Endothelial cell (in vitro differentiated cells): ENCODE measurements at regions not wholly inside any gene's neighbourhood (a gene's known extent, or its start where the extent isn't known, plus 50 kb on each side); places are given as distances from the start of the nearest gene placed in this dataset.

ENCODE experiments used
- DNase-seq: peaks from one replicate; pipeline ENCODE4 v3.0.0; 2021; ENCODE audit warnings: low spot score
- H3K27ac Mint-ChIP-seq: one replicate; pipeline ENCODE4 v1.8.0; 2021; ENCODE audit warnings: mixed read lengths, inconsistent platforms; ENCODE audit not compliant: unreplicated experiment
- H3K27me3 Mint-ChIP-seq: one replicate; pipeline ENCODE4 v1.8.0; 2021; ENCODE audit warnings: mild to moderate bottlenecking, moderate library complexity, mixed read lengths, inconsistent platforms; ENCODE audit not compliant: unreplicated experiment
- H3K36me3 Mint-ChIP-seq: one replicate; pipeline ENCODE4 v1.8.0; 2021; ENCODE audit warnings: mild to moderate bottlenecking, low read depth, mixed read lengths, inconsistent platforms; ENCODE audit not compliant: unreplicated experiment
- H3K4me1 Mint-ChIP-seq: one replicate; pipeline ENCODE4 v1.8.0; 2021; ENCODE audit warnings: mild to moderate bottlenecking, mixed read lengths, inconsistent platforms; ENCODE audit not compliant: unreplicated experiment
- H3K4me3 Mint-ChIP-seq: one replicate; pipeline ENCODE4 v1.8.0; 2021; ENCODE audit warnings: mild to moderate bottlenecking, mixed read lengths, inconsistent platforms; ENCODE audit not compliant: unreplicated experiment
- H3K9me3 Mint-ChIP-seq: one replicate; pipeline ENCODE4 v1.8.0; 2021; ENCODE audit warnings: mixed read lengths, inconsistent platforms; ENCODE audit not compliant: unreplicated experiment
- TF ChIP-seq, protein P1 (sequence below): fragments of 200-600 bp; sonication (generic); IDR thresholded peaks from one replicate; pipeline ENCODE4 v1.5.0; 2021; ENCODE audit warnings: antibody characterized with exemption; ENCODE audit not compliant: unreplicated experiment

DNA sequence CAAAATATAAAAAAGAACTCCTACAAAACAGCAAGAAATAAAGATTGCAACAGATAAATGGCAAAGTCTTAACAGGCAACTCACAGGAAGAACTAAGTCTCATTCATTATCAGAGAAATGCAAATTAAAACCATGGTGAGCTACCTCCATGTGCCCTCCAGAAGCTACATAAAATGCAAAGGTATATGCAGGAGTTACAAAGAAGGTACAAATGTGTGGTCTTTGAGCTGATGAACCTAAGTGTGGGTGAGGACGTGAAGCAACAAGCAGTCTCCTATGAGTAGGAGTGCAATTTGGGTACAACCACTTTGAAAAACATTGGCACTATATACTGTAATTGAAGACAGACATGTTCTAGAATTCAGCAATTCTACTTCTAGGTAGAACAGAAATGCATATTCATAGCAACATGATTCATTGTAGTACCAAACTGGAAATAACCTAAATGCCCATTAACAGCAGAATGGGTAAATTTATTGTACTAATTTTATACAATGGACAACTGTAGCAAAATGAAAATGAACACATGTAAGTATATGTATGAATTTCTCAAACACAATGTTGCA is 61.6 kb upstream of the KCNMA1 start:
- Mint-ChIP-seq H3K9me3 (no peaks in the 10 kb centered on the region), H3K27me3 (no peaks in the 10 kb centered on the region), H3K27ac (peak overlapping the region; percentile 37), H3K4me1 (peaks cover 12% of the 10 kb centered on the region), H3K36me3 (no peaks in the 10 kb centered on the region), H3K4me3 (no peak overlapping the region)
- TF ChIP-seq, protein P1, sequence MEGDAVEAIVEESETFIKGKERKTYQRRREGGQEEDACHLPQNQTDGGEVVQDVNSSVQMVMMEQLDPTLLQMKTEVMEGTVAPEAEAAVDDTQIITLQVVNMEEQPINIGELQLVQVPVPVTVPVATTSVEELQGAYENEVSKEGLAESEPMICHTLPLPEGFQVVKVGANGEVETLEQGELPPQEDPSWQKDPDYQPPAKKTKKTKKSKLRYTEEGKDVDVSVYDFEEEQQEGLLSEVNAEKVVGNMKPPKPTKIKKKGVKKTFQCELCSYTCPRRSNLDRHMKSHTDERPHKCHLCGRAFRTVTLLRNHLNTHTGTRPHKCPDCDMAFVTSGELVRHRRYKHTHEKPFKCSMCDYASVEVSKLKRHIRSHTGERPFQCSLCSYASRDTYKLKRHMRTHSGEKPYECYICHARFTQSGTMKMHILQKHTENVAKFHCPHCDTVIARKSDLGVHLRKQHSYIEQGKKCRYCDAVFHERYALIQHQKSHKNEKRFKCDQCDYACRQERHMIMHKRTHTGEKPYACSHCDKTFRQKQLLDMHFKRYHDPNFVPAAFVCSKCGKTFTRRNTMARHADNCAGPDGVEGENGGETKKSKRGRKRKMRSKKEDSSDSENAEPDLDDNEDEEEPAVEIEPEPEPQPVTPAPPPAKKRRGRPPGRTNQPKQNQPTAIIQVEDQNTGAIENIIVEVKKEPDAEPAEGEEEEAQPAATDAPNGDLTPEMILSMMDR = no peak
- DNase-seq = no peak

DNA sequence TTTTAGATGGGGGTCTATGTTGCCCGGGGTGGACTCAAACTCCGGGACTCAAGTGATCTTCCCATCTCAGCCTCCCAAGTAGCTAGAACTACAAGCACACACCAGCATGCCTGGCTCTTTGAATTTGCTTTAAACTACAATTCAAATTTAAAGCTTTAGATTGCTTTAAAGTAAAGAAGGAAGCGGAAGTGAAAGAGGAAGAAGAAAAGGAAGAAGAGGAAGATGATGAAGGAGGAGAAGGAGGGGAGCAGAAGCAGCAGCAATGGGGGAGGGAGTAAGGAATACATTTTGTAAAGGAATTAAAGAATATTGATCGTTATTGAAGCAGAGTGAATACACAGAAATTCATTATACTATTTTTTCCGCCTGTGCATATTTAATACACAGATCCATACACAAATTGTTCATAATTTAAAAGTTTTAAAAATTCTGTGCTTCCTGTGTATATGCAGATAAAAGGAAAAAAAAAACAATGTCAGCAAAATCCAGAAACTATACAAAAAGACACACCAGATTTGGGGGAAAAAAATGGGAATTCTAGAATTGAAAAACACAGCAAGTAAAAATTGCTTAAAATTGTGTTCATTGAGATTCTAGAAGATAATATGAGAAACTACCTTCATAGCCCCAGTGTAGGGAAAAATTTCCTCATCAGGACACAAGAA is 60.8 kb upstream of the KCNMA1 start:
- Mint-ChIP-seq H3K27me3 (no peaks in the 10 kb centered on the region), H3K4me3 (no peak overlapping the region), H3K36me3 (no peaks in the 10 kb centered on the region), H3K9me3 (no peaks in the 10 kb centered on the region), H3K4me1 (peaks cover 12% of the 10 kb centered on the region), H3K27ac (peak overlapping the region; percentile 37)
- DNase-seq = no peak
- TF ChIP-seq, protein P1 = no peak

DNA sequence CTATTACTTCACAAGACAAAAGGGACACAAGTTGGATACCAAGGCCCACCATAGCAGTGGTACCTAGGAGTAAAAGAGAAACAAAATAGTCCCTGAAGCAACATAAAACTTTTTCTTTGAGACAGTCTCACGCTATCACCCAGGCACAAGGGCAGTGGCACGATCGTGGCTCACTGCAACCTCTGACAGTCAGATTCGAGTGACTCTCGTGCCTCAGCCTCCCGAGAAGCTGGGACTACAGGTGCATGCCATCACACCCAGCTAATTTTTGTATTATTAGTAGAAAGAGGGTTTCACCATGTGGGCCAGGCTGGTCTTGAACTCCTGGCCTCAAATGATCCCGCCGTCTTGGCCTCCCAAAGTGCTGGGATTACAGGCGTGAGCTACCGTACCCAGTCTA is 59.0 kb upstream of the KCNMA1 start:
- no peak for DNase-seq
- Mint-ChIP-seq H3K4me3 (no peak overlapping the region), H3K4me1 (peaks cover 12% of the 10 kb centered on the region), H3K9me3 (no peaks in the 10 kb centered on the region), H3K27me3 (no peaks in the 10 kb centered on the region), H3K36me3 (no peaks in the 10 kb centered on the region), H3K27ac (no peak overlapping the region)
- TF ChIP-seq, protein P1 = no peak

DNA sequence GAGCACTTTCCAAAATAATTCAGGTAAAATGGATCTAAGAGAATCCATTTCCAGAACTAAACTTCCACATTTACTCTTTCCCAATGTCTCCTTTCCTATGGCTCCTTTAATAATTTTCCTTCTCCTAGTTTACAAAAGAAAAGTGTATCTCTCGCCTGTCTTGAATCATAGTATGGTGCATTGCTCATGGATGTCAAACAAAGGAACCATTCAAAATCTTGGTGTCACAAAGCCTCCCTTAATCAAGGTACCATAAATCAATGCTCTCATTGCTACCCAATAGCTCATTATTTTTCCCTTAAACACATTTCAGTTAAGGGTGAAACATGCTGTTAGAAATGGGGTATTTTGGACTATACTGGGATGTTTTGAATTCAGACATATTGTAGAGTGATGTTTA is 57.6 kb upstream of the KCNMA1 start:
- no peaks in the 10 kb centered on the region for H3K9me3 Mint-ChIP-seq
- H3K4me1 Mint-ChIP-seq = peaks cover 12% of the 10 kb centered on the region
- H3K27me3 Mint-ChIP-seq = no peaks in the 10 kb centered on the region
- no peak overlapping the region for H3K27ac Mint-ChIP-seq
- no peaks in the 10 kb centered on the region for H3K36me3 Mint-ChIP-seq
- no peak overlapping the region for H3K4me3 Mint-ChIP-seq
- no peak for DNase-seq
- TF ChIP-seq, protein P1 = no peak

DNA sequence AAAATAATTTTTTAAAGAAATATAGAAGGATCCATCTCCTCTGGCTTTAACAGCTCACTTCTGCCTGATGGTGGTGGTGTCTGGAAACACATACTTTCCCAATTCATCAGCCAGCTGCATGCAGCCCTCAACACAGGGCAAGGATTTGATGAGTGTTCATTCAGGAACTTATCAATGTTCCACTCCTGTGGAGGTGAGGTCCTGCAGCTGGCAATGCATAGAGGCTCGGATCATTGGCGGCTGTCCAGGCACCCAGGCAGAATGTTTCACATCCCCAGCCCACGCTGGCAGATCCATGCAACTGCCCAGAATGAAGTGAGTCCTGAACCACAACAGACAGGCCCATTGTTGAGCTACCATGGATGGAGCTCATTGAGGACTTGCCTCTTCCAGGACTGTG is 55.2 kb upstream of the KCNMA1 start:
- Mint-ChIP-seq H3K27ac (no peak overlapping the region), H3K4me3 (no peak overlapping the region), H3K36me3 (no peaks in the 10 kb centered on the region), H3K27me3 (no peaks in the 10 kb centered on the region), H3K9me3 (no peaks in the 10 kb centered on the region), H3K4me1 (no peaks in the 10 kb centered on the region)
- no peak for DNase-seq
- TF ChIP-seq, protein P1 = no peak
